NCI-H446 treated with DMSO at 0.1 percent for 48 hours (cell line): ENCODE measurements at regions not wholly inside any gene's neighbourhood (a gene's known extent, or its start where the extent isn't known, plus 50 kb on each side); places are given as distances from the start of the nearest gene placed in this dataset.
"Not testable (repeated sequence)": the region's sequence is repeated elsewhere in the genome, so short reads cannot be mapped to it uniquely, and the experiment has no call there.

Experiments used
- DNase-seq: peaks from one replicate; lab custom pipeline; 2025; lab: John Stamatoyannopoulos, UW

- peak; percentile 85 for DNase-seq
These were observed 569.7 kb downstream of the ZNF608 start for GRCh38 chr5:124176692-124177091.

GRCh38 chr5:124173386-124173785 is 573.1 kb downstream of the ZNF608 start:
- no peak for DNase-seq

- no peak for DNase-seq
These were observed 573.9 kb downstream of the ZNF608 start for GRCh38 chr5:124172389-124173003.

GRCh38 chr5:124168093-124168492 is 578.3 kb downstream of the ZNF608 start:
- not testable (repeated sequence) for DNase-seq

- no peak for DNase-seq
These were observed 583.5 kb downstream of the ZNF608 start for GRCh38 chr5:124162767-124163532.

- DNase-seq, result no peak
These were observed 585.2 kb downstream of the ZNF608 start for GRCh38 chr5:124161266-124161665.

GRCh38 chr5:124160265-124160664 is 586.2 kb downstream of the ZNF608 start:
- no peak for DNase-seq

- no peak for DNase-seq
These were observed 589.1 kb downstream of the ZNF608 start for GRCh38 chr5:124157320-124157719.

GRCh38 chr5:124156415-124156996 is 589.9 kb downstream of the ZNF608 start:
- peak; percentile 43 for DNase-seq

GRCh38 chr5:124154714-124155113 is 591.7 kb downstream of the ZNF608 start:
- no peak for DNase-seq

- no peak for DNase-seq
These were observed 592.9 kb downstream of the ZNF608 start for GRCh38 chr5:124153588-124153987.

- no peak for DNase-seq
These were observed 597.9 kb downstream of the ZNF608 start for GRCh38 chr5:124148574-124148973.

GRCh38 chr5:124140060-124140459 is 606.4 kb downstream of the ZNF608 start:
- DNase-seq, result no peak

- no peak for DNase-seq
These were observed 607.0 kb downstream of the ZNF608 start for GRCh38 chr5:124139477-124139876.

- DNase-seq, result no peak
These were observed 609.8 kb downstream of the ZNF608 start for GRCh38 chr5:124136609-124137008.

- no peak for DNase-seq
These were observed 611.5 kb downstream of the ZNF608 start for GRCh38 chr5:124134941-124135340.

- DNase-seq, result no peak
These were observed 613.0 kb downstream of the ZNF608 start for GRCh38 chr5:124133406-124133805.

- no peak for DNase-seq
These were observed 613.6 kb downstream of the ZNF608 start for GRCh38 chr5:124132843-124133242.

- no peak for DNase-seq
These were observed 615.0 kb downstream of the ZNF608 start for GRCh38 chr5:124131466-124131865.

GRCh38 chr5:124130816-124131215 is 615.6 kb downstream of the ZNF608 start:
- DNase-seq, result peak; percentile 58

GRCh38 chr5:124128867-124129266 is 616.9 kb downstream of the CSNK1G3 start:
- DNase-seq, result no peak

GRCh38 chr5:124126504-124127217 is 614.7 kb downstream of the CSNK1G3 start:
- DNase-seq, result no peak
